ENCODE measurements at regions not wholly inside any gene's neighbourhood (a gene's known extent, or its start where the extent isn't known, plus 50 kb on each side); places are given as distances from the start of the nearest gene placed in this dataset.

DNA sequence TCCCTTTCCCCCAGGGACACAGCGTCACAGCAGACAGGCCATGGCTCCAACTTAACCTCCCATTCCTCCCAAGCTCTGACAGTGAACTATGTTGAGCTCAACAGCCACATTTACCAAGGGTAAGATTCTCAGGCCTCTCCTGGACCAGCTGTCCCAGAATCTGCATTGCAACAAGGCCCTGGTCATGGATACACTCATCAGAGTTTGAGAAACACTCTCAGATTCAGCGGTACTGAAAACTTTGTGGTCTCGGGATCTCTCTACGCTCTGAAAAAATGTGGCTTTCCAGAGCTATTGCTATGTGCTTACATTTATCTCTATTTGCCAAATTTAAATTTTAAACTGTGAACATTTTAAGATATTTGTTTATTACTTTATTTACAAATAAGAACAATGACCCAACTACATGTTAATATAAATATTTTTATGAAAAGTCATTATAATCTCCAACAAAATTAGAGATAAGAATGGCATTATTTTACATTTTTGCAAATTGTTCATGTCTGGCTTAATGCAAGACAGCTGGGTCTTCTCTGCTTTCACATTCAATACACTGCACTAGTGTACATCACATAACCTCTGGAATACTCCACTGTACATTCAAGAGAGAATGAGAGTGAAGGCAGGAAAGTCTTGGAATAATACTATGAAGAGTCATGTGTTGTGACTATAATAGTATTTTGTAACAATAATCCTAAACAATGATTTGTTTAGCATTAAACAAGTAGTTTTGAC is 190.9 kb upstream of the PITRM1 start:
- no peak overlapping the region for H2AFZ ChIP-seq (replicated peaks; ENCODE audit: low read length, poor library complexity)
- no peak overlapping the region for H2BK15ac ChIP-seq (ENCODE audit: low read depth, low read length)
- no peak overlapping the region for H3K4me3 ChIP-seq (ENCODE audit: insufficient read depth, low read depth, low read length)
- H3K18ac ChIP-seq (ENCODE audit: low read depth, low read length) = peak overlapping the region; percentile 26; the same call in 1 of the 2 replicates
- no peak overlapping the region for H4K8ac ChIP-seq (ENCODE audit: low read depth in 2 of 2, low read length in 2 of 2)
- peak overlapping the region; percentile 22 for H2BK5ac ChIP-seq (ENCODE audit: low read depth, low read length, poor library complexity, severe bottlenecking)
- ATAC-seq (ENCODE audit: low read depth) (peak; percentile 90), DNase-seq (peak; percentile 49)
- WGBS, 2 experiments (ENCODE audit: extremely low coverage in 2 of 2, insufficient read length in 1 of 2) = 78% methylated on average over 1 of the region's 4 CpGs; no CpG with 5 or more reads in 1 of the 2 experiments
- peak overlapping the region; percentile 59; the same call in 1 of the 2 replicates for H3K4me2 ChIP-seq (ENCODE audit: low read depth, low read length)
- intact Hi-C loops (cut with micrococcal nuclease) = loop anchor here (2.0 kb wide), 1 partner anchor 73 kb away; no protein-coding TSS in a partner anchor
- peak overlapping the region; percentile 0; the same call in 1 of the 2 replicates for H2BK20ac ChIP-seq (ENCODE audit: low read depth, low read length)
- no TSS peak for BruUV-seq (replicated peaks)
- no peak overlapping the region for H2AK9ac ChIP-seq (replicated peaks; ENCODE audit: low read depth, low read length, poor library complexity)
- no peaks in the 10 kb centered on the region for H3K27me3 ChIP-seq (ENCODE audit: control insufficient read depth, insufficient read depth, low read length)
- peaks cover 5% of the 10 kb centered on the region for H3K9me3 ChIP-seq (ENCODE audit: control insufficient read depth, insufficient read depth, low read length)
- H3K79me1 ChIP-seq (ENCODE audit: low read depth in 1 of 2, low read length in 2 of 2) = no peaks in the 10 kb centered on the region
- no peaks in the 10 kb centered on the region for H4K20me1 ChIP-seq (ENCODE audit: insufficient read depth, low read length)
- no peak overlapping the region for H3K23ac ChIP-seq (ENCODE audit: low read depth, low read length)
- ChIA-PET POLR2A (ENCODE audit: unreplicated experiment) (no interaction called here), CTCF (interaction anchor here (0.7 kb wide), 1 partner anchor 1099 kb away, joined by 3 read pairs; no protein-coding TSS in a partner anchor)
- peak overlapping the region; percentile 42; the same call in 1 of the 2 replicates for H4K91ac ChIP-seq (ENCODE audit: insufficient read depth, low read depth, low read length)
- H4K5ac ChIP-seq (ENCODE audit: low read depth, low read length) = peak overlapping the region; percentile 2; the same call in 1 of the 2 replicates
- peak overlapping the region; percentile 53; the same call in 1 of the 2 replicates for H3K4ac ChIP-seq (ENCODE audit: low read depth, low read length)
- H3K36me3 ChIP-seq (ENCODE audit: control insufficient read depth, insufficient read depth, low read length) = no peaks in the 10 kb centered on the region
- no peaks in the 10 kb centered on the region for H3K9me1 ChIP-seq (ENCODE audit: insufficient read depth, low read length)
- peak overlapping the region; percentile 96; the same call in 1 of the 2 replicates for H3K27ac ChIP-seq (ENCODE audit: insufficient read depth, low read length)
- no peak overlapping the region for H2AK5ac ChIP-seq (ENCODE audit: low read depth, low read length)
- no peak overlapping the region for H2BK120ac ChIP-seq (ENCODE audit: low read depth, low read length)
- in situ Hi-C loops (cut with MboI; ENCODE audit: low sequenced_read_pairs) = no loop called here
- TF ChIP-seq, protein P1, sequence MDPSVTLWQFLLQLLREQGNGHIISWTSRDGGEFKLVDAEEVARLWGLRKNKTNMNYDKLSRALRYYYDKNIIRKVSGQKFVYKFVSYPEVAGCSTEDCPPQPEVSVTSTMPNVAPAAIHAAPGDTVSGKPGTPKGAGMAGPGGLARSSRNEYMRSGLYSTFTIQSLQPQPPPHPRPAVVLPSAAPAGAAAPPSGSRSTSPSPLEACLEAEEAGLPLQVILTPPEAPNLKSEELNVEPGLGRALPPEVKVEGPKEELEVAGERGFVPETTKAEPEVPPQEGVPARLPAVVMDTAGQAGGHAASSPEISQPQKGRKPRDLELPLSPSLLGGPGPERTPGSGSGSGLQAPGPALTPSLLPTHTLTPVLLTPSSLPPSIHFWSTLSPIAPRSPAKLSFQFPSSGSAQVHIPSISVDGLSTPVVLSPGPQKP (IDR thresholded peaks at IDR 0.05; ENCODE audit: borderline replicate concordance, low read depth, low read length) = no peak
- TF ChIP-seq CHD1 (IDR thresholded peaks at IDR 0.05; ENCODE audit: low read depth, low read length) (no peak), FOS (IDR thresholded peaks at IDR 0.05; ENCODE audit: low read depth, low read length) (no peak), MAFK (IDR thresholded peaks at IDR 0.05; ENCODE audit: low read depth, low read length) (no peak), BHLHE40 (IDR thresholded peaks at IDR 0.05; ENCODE audit: low read depth, low read length) (no peak), MAZ (IDR thresholded peaks at IDR 0.05; ENCODE audit: borderline replicate concordance, low read depth, low read length) (no peak), SMC3 (IDR thresholded peaks at IDR 0.05; ENCODE audit: low read depth, low read length) (no peak)
- TF ChIP-seq, protein P2, sequence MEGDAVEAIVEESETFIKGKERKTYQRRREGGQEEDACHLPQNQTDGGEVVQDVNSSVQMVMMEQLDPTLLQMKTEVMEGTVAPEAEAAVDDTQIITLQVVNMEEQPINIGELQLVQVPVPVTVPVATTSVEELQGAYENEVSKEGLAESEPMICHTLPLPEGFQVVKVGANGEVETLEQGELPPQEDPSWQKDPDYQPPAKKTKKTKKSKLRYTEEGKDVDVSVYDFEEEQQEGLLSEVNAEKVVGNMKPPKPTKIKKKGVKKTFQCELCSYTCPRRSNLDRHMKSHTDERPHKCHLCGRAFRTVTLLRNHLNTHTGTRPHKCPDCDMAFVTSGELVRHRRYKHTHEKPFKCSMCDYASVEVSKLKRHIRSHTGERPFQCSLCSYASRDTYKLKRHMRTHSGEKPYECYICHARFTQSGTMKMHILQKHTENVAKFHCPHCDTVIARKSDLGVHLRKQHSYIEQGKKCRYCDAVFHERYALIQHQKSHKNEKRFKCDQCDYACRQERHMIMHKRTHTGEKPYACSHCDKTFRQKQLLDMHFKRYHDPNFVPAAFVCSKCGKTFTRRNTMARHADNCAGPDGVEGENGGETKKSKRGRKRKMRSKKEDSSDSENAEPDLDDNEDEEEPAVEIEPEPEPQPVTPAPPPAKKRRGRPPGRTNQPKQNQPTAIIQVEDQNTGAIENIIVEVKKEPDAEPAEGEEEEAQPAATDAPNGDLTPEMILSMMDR (conservative IDR thresholded peaks at IDR 0.05; ENCODE audit: low read depth, low read length) = no peak
- no peak overlapping the region for H3K14ac ChIP-seq (replicated peaks; ENCODE audit: low read depth, low read length)
- H3K9ac ChIP-seq (ENCODE audit: low read depth, low read length) = no peak overlapping the region; the same call in 1 of the 2 replicates
- no peak overlapping the region for H3K56ac ChIP-seq (ENCODE audit: extremely low read depth, insufficient read depth, low read length)
- dilution Hi-C loops (cut with HindIII; ENCODE audit: low sequenced_read_pairs, unreplicated experiment) = no loop called here
- peaks cover 9% of the 10 kb centered on the region; the same call in 1 of the 2 replicates for H3K4me1 ChIP-seq (ENCODE audit: control insufficient read depth, insufficient read depth, low read length)
